WTC11 (cell line): ENCODE measurements at regions not wholly inside any gene's neighbourhood (a gene's known extent, or its start where the extent isn't known, plus 50 kb on each side); places are given as distances from the start of the nearest gene placed in this dataset.

ENCODE experiments used
- ATAC-seq: fragments of 200-7000 bp; cut with Tn5 transposase; 2 replicates; pipeline ENCODE4 v1.10.0; 2021; ENCODE audit warnings: mild to moderate bottlenecking, moderate library complexity
- CTCF ChIA-PET: fragments of 300-600 bp; sonication (Branson Sonifier 250); formaldehyde crosslinking; loops from one replicate; lab custom pipeline; 2021; ENCODE audit warnings: antibody characterized with exemption; lab: Charles Lee
- POLR2A ChIA-PET: fragments of 350-600 bp; sonication (Branson Sonifier 250); formaldehyde crosslinking; loops from one replicate; lab custom pipeline; 2021; ENCODE audit warnings: antibody characterized with exemption; lab: Charles Lee
- DNase-seq: peaks from one replicate; pipeline ENCODE4 v3.0.0; 2021; ENCODE audit warnings: low spot score
- H3K27ac Mint-ChIP-seq: 2 replicates; pipeline ENCODE4 v1.8.0; 2021; ENCODE audit warnings: mixed read lengths
- H3K27me3 Mint-ChIP-seq: 2 replicates; pipeline ENCODE4 v1.8.0; 2021; ENCODE audit warnings: low read depth, mild to moderate bottlenecking, moderate library complexity, mixed read lengths
- H3K36me3 Mint-ChIP-seq: 2 replicates; pipeline ENCODE4 v1.8.0; 2021; ENCODE audit warnings: mixed read lengths
- H3K4me1 Mint-ChIP-seq: 2 replicates; pipeline ENCODE4 v1.8.0; 2022; ENCODE audit warnings: mixed read lengths
- H3K4me3 Mint-ChIP-seq: 2 replicates; pipeline ENCODE4 v1.8.0; 2021; ENCODE audit warnings: mild to moderate bottlenecking, moderate library complexity, mixed read lengths
- H3K9me3 Mint-ChIP-seq: 2 replicates; pipeline ENCODE4 v1.8.0; 2021; ENCODE audit warnings: mixed read lengths
- AFF4 ChIP-seq: sonication (generic); formaldehyde crosslinking; IDR thresholded peaks from 2 replicates; pipeline ENCODE4 v1.8.1; 2023; ENCODE audit warnings: mild to moderate bottlenecking, missing genetic modification reagents, borderline replicate concordance
- CREB1 ChIP-seq: sonication (generic); formaldehyde crosslinking; IDR thresholded peaks from 2 replicates; pipeline ENCODE4 v1.8.0; 2023; ENCODE audit warnings: mild to moderate bottlenecking, missing genetic modification reagents
- E2F1 ChIP-seq: sonication (generic); formaldehyde crosslinking; IDR thresholded peaks from 2 replicates; pipeline ENCODE4 v1.8.0; 2022; ENCODE audit warnings: mild to moderate bottlenecking, missing genetic modification reagents
- ELF4 ChIP-seq: sonication (generic); formaldehyde crosslinking; IDR thresholded peaks from 2 replicates; pipeline ENCODE4 v1.8.1; 2022; ENCODE audit warnings: low read depth, mild to moderate bottlenecking, moderate library complexity, missing genetic modification reagents
- FOXP1 ChIP-seq: sonication (generic); formaldehyde crosslinking; IDR thresholded peaks from 2 replicates; pipeline ENCODE4 v1.8.0; 2022; ENCODE audit warnings: missing genetic modification reagents, mild to moderate bottlenecking, moderate library complexity, borderline replicate concordance
- NR3C1 ChIP-seq: sonication (generic); formaldehyde crosslinking; conservative IDR thresholded peaks from 2 replicates; pipeline ENCODE4 v1.8.1; 2023; ENCODE audit warnings: low read depth, mild to moderate bottlenecking, missing genetic modification reagents
- SP1 ChIP-seq: sonication (generic); formaldehyde crosslinking; conservative IDR thresholded peaks from 2 replicates; pipeline ENCODE4 v1.8.1; 2022; ENCODE audit warnings: missing genetic modification reagents
- TEAD4 ChIP-seq: sonication (generic); formaldehyde crosslinking; IDR thresholded peaks from 2 replicates; pipeline ENCODE4 v1.8.0; 2022; ENCODE audit warnings: mild to moderate bottlenecking, missing genetic modification reagents
- USF1 ChIP-seq: sonication (generic); formaldehyde crosslinking; IDR thresholded peaks from 2 replicates; pipeline ENCODE4 v1.8.0; 2022; ENCODE audit warnings: mild to moderate bottlenecking, missing genetic modification reagents
- ZBTB43 ChIP-seq: sonication (generic); formaldehyde crosslinking; IDR thresholded peaks from 2 replicates; pipeline ENCODE4 v1.8.1; 2023; ENCODE audit warnings: mild to moderate bottlenecking, missing genetic modification reagents
- ZNF138 ChIP-seq: sonication (generic); formaldehyde crosslinking; conservative IDR thresholded peaks from 2 replicates; pipeline ENCODE4 v1.8.1; 2022; ENCODE audit warnings: mild to moderate bottlenecking, moderate library complexity, missing genetic modification reagents
- ZNF219 ChIP-seq: sonication (generic); formaldehyde crosslinking; IDR thresholded peaks from 2 replicates; pipeline ENCODE4 v1.8.0; 2023; ENCODE audit warnings: missing genetic modification reagents, mild to moderate bottlenecking, borderline replicate concordance
- ZNF281 ChIP-seq: sonication (generic); formaldehyde crosslinking; IDR thresholded peaks from 2 replicates; pipeline ENCODE4 v1.8.0; 2023; ENCODE audit warnings: mild to moderate bottlenecking, missing genetic modification reagents
- ZNF425 ChIP-seq: fragments of 250-450 bp; sonication (Bioruptor Pico); conservative IDR thresholded peaks from 2 replicates; pipeline ENCODE4 v1.9.0; 2021; ENCODE audit warnings: mild to moderate bottlenecking
- TF ChIP-seq, protein P1 (sequence below): sonication (generic); formaldehyde crosslinking; IDR thresholded peaks from 2 replicates; pipeline ENCODE4 v1.8.1; 2022; ENCODE audit warnings: mild to moderate bottlenecking, missing genetic modification reagents, moderate library complexity, borderline replicate concordance

- TF ChIP-seq USF1 (no peak), CREB1 (CRISPR knock-in tag) (no peak), AFF4 (CRISPR knock-in tag) (no peak), ZNF281 (no peak), ZBTB43 (CRISPR knock-in tag) (no peak), SP1 (CRISPR knock-in tag) (no peak), E2F1 (no peak), ZNF138 (CRISPR knock-in tag) (no peak)
Observed at GRCh38 chr7:84705706-84706105, 481.1 kb downstream of the SEMA3D start (continued).

DNA sequence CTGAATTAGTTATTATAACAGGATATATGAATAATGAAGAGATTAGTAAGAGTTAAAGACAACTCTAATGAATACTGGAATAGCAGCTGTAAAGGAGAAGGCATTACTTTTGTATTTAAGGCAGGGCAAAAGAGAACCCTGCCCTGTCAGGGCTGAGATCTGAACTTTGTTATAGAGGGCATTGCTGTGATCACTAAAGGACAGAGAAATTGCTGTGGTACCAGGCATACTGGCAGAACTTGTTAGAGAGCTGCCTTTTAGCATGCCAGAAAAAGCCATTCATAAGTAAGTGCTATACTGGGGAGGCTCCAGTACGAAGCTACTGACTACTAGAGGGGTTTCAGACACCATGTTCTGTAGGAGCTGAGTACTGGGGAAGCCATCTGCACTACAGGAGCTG is 481.8 kb downstream of the SEMA3D start:
- no peak for ATAC-seq
- H3K27ac Mint-ChIP-seq, result no peak overlapping the region
- DNase-seq, result no peak
- no peaks in the 10 kb centered on the region for H3K27me3 Mint-ChIP-seq
- H3K4me3 Mint-ChIP-seq, result no peak overlapping the region
- no peaks in the 10 kb centered on the region for H3K9me3 Mint-ChIP-seq
- CTCF ChIA-PET, result no interaction called here
- no peaks in the 10 kb centered on the region for H3K36me3 Mint-ChIP-seq
- POLR2A ChIA-PET, result no interaction called here
- no peak for TF ChIP-seq ZNF425
- TF ChIP-seq, protein P1, sequence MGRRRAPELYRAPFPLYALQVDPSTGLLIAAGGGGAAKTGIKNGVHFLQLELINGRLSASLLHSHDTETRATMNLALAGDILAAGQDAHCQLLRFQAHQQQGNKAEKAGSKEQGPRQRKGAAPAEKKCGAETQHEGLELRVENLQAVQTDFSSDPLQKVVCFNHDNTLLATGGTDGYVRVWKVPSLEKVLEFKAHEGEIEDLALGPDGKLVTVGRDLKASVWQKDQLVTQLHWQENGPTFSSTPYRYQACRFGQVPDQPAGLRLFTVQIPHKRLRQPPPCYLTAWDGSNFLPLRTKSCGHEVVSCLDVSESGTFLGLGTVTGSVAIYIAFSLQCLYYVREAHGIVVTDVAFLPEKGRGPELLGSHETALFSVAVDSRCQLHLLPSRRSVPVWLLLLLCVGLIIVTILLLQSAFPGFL (CRISPR knock-in tag), result no peak
- no peak for TF ChIP-seq ZNF219 (CRISPR knock-in tag)
- TF ChIP-seq FOXP1 (CRISPR knock-in tag), result no peak
- TF ChIP-seq NR3C1 (CRISPR knock-in tag), result no peak
- TF ChIP-seq ZNF138 (CRISPR knock-in tag), result no peak
- no peak for TF ChIP-seq TEAD4 (CRISPR knock-in tag)
- TF ChIP-seq ELF4 (CRISPR knock-in tag), result no peak
- no peaks in the 10 kb centered on the region for H3K4me1 Mint-ChIP-seq
